GM21529 (cell line): ENCODE measurements at regions not wholly inside any gene's neighbourhood (a gene's known extent, or its start where the extent isn't known, plus 50 kb on each side); places are given as distances from the start of the nearest gene placed in this dataset.

ENCODE experiments used
- ATAC-seq: cut with Tn5 transposase; IDR thresholded peaks from one replicate; pipeline ENCODE4 v1.9.1; 2021; ENCODE audit not compliant: unreplicated experiment

GRCh38 chr18:77651441-77651840 is 401.8 kb downstream of the GALR1 start:
- no peak for ATAC-seq

DNA sequence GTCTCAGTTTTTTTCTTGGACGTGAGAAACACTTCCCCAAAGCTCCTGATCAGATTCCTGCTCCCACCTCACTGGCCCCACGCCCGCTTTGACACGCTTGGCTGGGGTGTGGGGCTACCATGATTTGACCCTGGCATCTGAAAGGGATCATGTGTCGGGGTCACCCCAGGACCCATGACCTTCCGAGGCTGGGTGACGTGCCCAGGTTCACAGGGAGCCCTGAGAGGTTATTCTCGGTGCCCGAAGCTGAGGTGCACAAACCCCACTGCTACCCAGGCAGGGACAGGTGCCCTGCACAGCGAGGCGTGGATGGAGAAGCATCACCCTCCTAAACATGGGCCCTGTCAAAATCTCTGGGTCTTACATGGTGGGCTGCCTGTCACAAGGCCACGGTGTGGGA is 404.1 kb downstream of the GALR1 start:
- ATAC-seq = no peak

DNA sequence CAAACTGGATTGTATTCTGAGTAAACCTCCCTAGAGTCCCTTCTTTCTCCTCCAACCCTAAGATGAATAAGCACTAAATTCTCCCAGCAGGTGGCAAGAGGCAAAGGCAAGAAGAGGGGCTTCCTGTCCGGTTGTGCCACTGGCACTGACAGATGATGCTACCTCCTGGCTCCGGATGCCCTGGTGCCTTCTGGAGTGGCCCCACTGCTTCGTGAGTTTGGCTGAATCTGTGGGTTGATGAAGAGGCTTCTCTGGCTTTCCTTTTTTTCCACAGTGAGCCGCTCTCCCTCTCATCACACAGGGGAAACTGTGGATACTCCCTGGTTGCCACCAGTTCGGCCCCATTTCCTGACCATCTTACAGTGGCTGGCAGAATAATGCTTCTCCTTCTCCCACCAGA is 404.7 kb downstream of the GALR1 start:
- ATAC-seq = no peak

DNA sequence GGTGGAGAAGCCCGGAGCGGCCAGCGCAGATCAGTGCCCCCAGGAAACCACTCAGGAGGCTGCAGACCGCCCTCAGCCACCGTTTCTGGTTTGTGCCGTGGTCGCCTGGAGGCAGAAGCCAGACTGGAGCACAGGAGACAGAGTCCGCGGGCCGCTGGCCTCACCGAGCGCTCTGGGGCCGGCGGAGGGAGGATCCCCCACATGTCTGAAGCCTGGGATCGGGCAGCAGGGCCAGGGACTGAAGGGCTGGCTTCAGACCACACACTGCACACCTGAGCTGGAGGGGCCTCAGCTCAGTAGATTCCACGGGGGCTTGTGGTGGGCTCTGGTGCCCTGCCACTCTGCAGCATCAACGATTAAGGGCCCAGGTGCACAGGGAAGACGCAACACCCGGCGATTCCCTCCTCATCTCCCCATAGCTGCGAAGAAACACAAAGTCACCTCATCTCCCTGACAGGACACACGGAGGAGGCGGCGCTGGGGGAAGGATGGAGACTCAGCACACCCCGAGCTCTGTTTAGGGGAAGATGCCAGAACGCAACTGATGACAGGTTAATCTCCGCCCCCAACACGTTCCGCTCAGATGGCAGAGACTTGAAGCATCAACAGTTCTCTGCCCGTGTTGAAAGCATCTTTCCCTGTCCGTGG is 408.1 kb downstream of the GALR1 start:
- ATAC-seq = no peak

DNA sequence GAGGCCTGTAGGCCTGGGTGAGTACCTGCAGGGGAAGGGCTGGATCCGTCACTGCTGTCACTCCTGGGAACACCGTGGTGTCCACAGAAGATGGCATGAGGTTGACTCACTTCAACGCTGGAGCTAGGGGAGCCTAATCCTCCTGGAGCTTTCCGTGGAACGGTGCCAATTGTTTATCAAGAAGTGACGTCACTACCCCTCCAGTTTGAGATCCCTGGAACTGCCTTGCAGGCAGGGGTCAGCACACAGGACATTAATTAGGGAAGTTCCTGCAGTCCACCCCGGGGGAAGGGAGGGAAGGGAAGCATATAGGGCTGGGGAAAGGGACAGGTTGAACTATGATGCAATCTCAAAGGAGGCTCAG is 408.6 kb downstream of the GALR1 start:
- ATAC-seq = no peak

DNA sequence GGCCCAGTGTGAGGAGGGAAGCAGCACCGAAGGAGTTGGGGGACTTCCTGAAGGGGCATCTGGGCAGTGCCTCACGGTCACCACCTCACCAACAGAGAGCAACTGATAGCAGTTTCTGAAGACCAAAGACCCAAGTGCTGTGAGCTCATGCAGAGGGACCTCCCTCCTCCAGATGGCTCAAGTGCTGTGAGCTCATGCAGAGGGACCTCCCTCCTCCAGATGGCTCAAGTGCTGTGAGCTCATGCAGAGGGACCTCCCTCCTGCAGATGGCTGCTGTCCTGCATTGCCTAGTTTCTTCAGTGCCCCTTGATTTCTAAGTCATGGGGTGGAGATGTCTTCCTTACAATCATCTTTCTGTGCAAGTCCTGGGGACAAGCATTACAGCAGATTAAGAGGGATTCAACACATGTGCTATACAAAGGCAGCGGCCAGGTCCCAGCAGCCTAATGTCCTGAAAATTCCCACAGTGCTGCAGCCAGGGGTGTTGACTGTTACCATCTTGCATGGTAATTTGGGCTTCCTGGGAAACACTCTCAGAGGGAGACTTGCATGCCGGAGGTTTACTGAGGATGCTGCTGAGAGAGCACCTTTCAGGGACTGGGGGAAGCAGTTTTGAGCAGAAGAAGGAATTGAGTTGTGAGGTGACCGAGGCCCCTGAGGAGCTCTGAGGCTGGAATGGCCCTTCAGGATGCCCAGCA is 409.3 kb downstream of the GALR1 start:
- ATAC-seq = no peak

- ATAC-seq = no peak
These were observed 417.0 kb downstream of the GALR1 start for GRCh38 chr18:77666613-77667012.

DNA sequence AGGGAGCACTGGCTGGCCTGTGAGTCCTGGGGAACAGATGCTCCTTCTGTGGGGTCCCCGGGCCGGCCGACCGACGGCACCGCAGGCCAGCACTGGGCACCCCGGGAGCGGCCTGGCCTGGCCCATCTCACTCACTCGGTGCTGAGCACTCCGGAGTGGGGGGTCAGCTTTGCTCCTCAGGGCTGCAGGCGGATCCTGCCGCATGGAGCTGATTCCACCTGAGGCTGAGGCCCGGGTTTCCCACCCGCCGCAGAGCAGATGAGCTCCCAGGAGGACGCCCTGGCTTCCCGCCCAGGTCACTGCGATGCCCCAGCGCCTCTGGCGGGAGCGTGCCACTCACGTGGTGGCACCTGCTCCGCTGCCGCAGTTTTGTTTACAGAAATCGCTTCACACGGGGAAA is 418.6 kb downstream of the GALR1 start:
- ATAC-seq = no peak

DNA sequence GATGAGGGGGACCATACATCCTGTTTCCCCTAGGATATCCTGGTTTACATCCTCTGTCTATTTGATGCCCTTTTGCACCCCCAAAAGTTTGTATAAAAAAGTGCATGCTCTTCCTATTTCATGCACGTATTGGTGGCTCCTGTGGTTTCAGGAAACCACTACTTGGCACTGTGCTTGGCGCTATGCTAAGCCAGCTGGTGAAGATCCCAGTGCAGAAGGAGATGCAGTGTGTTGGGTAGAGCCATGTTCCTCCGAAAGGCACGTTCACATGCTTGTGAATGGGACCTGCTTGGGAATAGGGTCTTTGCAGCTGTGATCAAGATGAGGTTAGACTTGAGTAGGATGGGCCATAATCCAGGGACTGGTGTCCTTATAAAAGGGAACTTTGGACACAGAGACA is 419.7 kb downstream of the GALR1 start:
- ATAC-seq = no peak

DNA sequence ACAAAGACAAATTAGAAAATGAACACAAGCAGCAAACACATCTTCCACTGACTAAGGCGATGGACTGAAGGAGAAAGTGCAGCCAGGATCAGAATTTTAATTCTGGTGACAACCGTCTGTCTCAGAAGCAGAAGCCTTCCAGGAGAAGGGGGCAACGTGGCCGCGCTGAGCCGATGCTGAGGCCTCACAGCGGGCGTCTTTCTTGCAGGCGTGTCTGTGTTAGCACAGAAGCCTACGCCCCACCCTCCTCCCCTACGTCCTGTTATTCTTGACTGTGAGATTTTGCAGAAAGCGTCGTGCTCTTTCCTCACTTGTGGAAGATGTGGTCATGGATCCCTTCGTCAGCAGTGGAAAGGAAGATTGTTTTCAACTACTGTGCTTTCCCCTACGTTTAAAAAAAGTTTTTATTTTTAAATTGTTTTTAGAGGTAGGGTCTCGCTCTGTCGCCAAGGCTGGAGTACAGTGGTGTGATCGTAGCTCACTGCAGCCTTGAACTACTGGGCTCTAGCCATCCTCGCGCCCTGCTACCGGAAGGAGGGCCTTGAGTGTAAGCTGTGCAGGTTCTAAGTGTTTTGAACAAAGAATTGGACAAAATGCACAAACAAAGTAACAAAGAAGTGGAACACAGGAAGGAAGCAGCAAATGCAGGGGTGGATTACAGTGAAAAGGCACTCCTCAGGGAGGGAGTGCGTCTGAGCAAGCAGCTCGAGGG is 422.0 kb downstream of the GALR1 start:
- ATAC-seq = no peak

GRCh38 chr18:77676910-77677309 is 427.3 kb downstream of the GALR1 start:
- ATAC-seq = no peak

- ATAC-seq = no peak
These were observed 427.9 kb downstream of the GALR1 start for GRCh38 chr18:77677536-77677935.

- no peak for ATAC-seq
These were observed 430.2 kb downstream of the GALR1 start for GRCh38 chr18:77679869-77680268.

GRCh38 chr18:77700051-77700450 is 450.4 kb downstream of the GALR1 start:
- no peak for ATAC-seq

- no peak for ATAC-seq
These were observed 452.3 kb downstream of the GALR1 start for GRCh38 chr18:77701977-77702376.

GRCh38 chr18:77702686-77703085 is 453.0 kb downstream of the GALR1 start:
- no peak for ATAC-seq

DNA sequence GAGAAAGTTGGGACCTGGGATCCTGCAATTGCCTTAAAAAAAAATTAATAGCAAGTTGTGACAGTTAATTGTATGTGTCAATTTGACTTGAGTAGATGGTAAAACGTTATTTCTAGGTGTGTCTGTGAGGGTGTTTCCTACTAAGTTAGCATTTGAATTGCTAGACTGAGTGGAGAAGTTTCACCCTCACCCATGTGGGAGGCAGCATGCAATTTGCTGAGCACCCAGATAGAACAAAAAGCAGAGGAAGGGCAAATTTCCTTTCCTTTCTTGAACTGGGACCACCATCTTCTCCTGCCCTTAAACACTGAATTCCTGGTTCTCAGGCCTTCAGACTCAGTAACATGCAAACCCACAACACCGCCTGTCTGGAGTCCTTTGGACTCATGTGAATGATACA is 455.7 kb downstream of the GALR1 start:
- ATAC-seq = no peak

- peak; percentile 66 for ATAC-seq
These were observed 459.3 kb downstream of the GALR1 start for GRCh38 chr18:77708826-77709506.

- no peak for ATAC-seq
These were observed 461.4 kb downstream of the GALR1 start for GRCh38 chr18:77711096-77711495.

DNA sequence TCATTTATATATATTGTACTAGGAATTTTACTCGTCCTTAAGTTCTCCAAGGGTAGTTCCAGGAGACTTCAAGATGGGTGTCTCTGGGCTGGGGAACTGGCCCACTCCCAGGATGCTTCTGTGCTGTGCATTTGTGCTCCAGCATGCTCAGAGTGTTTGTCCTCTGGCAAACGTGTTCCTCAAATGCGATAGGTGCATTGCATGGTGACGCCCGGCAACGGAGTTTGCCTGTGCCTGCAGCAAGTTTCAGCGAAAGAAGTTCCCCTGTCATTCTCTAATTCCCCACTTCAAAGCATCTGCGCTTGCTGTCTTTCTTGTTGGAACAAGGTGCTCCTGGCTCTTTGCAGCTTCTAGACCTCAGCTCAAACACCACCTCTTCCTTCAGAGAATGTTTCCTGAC is 465.1 kb downstream of the GALR1 start:
- ATAC-seq = no peak

DNA sequence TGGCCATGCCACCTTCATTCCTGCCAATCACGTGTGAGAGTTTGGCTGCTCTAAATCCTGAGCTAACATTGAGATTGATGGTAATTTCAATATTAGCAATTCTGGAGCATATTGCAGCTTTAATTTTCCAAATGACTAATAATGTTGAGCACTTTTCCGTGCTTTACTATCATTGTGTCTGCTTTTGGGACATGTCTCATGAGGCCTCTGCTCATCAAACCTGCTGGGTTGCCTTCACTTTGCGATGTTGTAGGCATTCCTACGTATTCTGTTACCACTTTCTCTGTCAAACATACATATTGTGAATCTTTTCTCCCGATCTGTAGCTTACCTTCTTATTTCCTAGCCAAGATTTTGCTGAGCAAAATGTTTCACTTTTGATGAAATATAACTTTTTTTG is 466.6 kb downstream of the GALR1 start:
- no peak for ATAC-seq
